GM23248 (cell line): ENCODE measurements at regions not wholly inside any gene's neighbourhood (a gene's known extent, or its start where the extent isn't known, plus 50 kb on each side); places are given as distances from the start of the nearest gene placed in this dataset.

ENCODE experiments used
- DNase-seq: peaks from one replicate; pipeline ENCODE4 v3.0.0-alpha.2; 2015
- H2AFZ ChIP-seq: fragments of 200-600 bp; sonication (generic); 2 replicates; pipeline ENCODE4 v1.6.1; 2016; ENCODE audit warnings: antibody characterized with exemption
- H3F3A ChIP-seq: fragments of 200-600 bp; sonication (generic); 2 replicates; pipeline ENCODE4 v1.6.1; 2016; ENCODE audit warnings: mild to moderate bottlenecking, antibody characterized with exemption, mixed run types; ENCODE audit not compliant: insufficient read depth
- H3K27ac ChIP-seq: fragments of 200-600 bp; sonication (generic); 2 replicates; pipeline ENCODE4 v1.5.1; 2016; ENCODE audit warnings: mild to moderate bottlenecking
- H3K27me3 ChIP-seq: fragments of 200-600 bp; sonication (generic); replicated peaks from 2 replicates; pipeline ENCODE4 v1.6.1; 2016; ENCODE audit warnings: mild to moderate bottlenecking; ENCODE audit not compliant: insufficient read depth
- H3K36me3 ChIP-seq: fragments of 200-600 bp; sonication (generic); 2 replicates; pipeline ENCODE4 v1.6.1; 2016; ENCODE audit warnings: low read depth, mild to moderate bottlenecking
- H3K4me1 ChIP-seq: fragments of 200-600 bp; sonication (generic); 2 replicates; pipeline ENCODE4 v1.6.1; 2016; ENCODE audit warnings: mild to moderate bottlenecking; ENCODE audit not compliant: insufficient read depth
- H3K4me2 ChIP-seq: fragments of 200-600 bp; sonication (generic); one replicate; pipeline ENCODE4 v1.6.1; 2016; ENCODE audit warnings: mild to moderate bottlenecking; ENCODE audit not compliant: unreplicated experiment
- H3K4me3 ChIP-seq: fragments of 200-600 bp; sonication (generic); 2 replicates; pipeline ENCODE4 v1.5.1; 2016; ENCODE audit warnings: mild to moderate bottlenecking
- H3K79me2 ChIP-seq: fragments of 200-600 bp; sonication (generic); 2 replicates; pipeline ENCODE4 v1.6.1; 2016; ENCODE audit warnings: mild to moderate bottlenecking; ENCODE audit not compliant: insufficient read depth
- H3K9ac ChIP-seq: fragments of 200-600 bp; sonication (generic); 2 replicates; pipeline ENCODE4 v1.6.1; 2016; ENCODE audit warnings: mild to moderate bottlenecking
- H3K9me2 ChIP-seq: fragments of 200-600 bp; sonication (generic); 2 replicates; pipeline ENCODE4 v1.6.1; 2016; ENCODE audit warnings: mixed run types, mild to moderate bottlenecking, moderate library complexity; ENCODE audit not compliant: insufficient read depth
- H3K9me3 ChIP-seq: fragments of 200-600 bp; sonication (generic); one replicate; pipeline ENCODE4 v1.6.1; 2017; ENCODE audit warnings: low read depth
- H4K20me1 ChIP-seq: fragments of 200-600 bp; sonication (generic); 2 replicates; pipeline ENCODE4 v1.6.0; 2016; ENCODE audit not compliant: insufficient read depth
- EZH2 ChIP-seq: fragments of 200-600 bp; sonication (generic); IDR thresholded peaks from 2 replicates; pipeline ENCODE4 v1.6.1; 2018; ENCODE audit warnings: antibody characterized with exemption, mild to moderate bottlenecking; ENCODE audit not compliant: insufficient read depth, poor library complexity, severe bottlenecking
- EZH2phosphoT487 ChIP-seq: fragments of 200-600 bp; sonication (generic); IDR thresholded peaks from 2 replicates; pipeline ENCODE4 v1.6.1; 2018; ENCODE audit warnings: antibody characterized with exemption, moderate library complexity, mild to moderate bottlenecking, low read depth; ENCODE audit not compliant: insufficient read depth
- WGBS, 2 experiments: methylation state at CpG; one replicate each; pipeline ENCODE4 v1.1.6; 2015 to 2017; ENCODE audit warnings: low lambda C conversion rate in 2 of 2, low coverage in 1 of 2; ENCODE audit errors: missing lambda C conversion rate in 2 of 2; 5-methylcytosine and 5-hydroxymethylcytosine counted together
- in situ Hi-C: fragments of 300-500 bp; cut with MboI; formaldehyde crosslinking; loops from 2 replicates; pipeline ENCODE4 v1.15.0; 2020

GRCh38 chr6:145427232-145427631 lies 308.1 kb downstream of the EPM2A start:
- H3K4me3 ChIP-seq = no peak overlapping the region
- DNase-seq = no peak
- no peaks in the 10 kb centered on the region for H3K4me1 ChIP-seq
- in situ Hi-C loops = no loop called here
- H3K4me2 ChIP-seq = no peak overlapping the region
- H3K79me2 ChIP-seq = no peaks in the 10 kb centered on the region
- 21 to 39% methylated on average over 4 of the region's 4 CpGs for WGBS, 2 experiments
- H3K27me3 ChIP-seq = no peaks in the 10 kb centered on the region
- H3K9me3 ChIP-seq = no peaks in the 10 kb centered on the region
- no peak for TF ChIP-seq EZH2phosphoT487
- no peak overlapping the region for H2AFZ ChIP-seq
- H3K9ac ChIP-seq = no peak overlapping the region
- H3K36me3 ChIP-seq = no peaks in the 10 kb centered on the region
- no peaks in the 10 kb centered on the region for H3F3A ChIP-seq
- no peak overlapping the region for H3K27ac ChIP-seq
- no peaks in the 10 kb centered on the region for H3K9me2 ChIP-seq
- no peaks in the 10 kb centered on the region for H4K20me1 ChIP-seq

GRCh38 chr6:145428706-145429105 lies 306.6 kb downstream of the EPM2A start:
- 9 to 13% methylated on average over 6 of the region's 6 CpGs for WGBS, 2 experiments
- H3K36me3 ChIP-seq = no peaks in the 10 kb centered on the region
- H3K27ac ChIP-seq = no peak overlapping the region
- no peaks in the 10 kb centered on the region for H3F3A ChIP-seq
- no peaks in the 10 kb centered on the region for H3K79me2 ChIP-seq
- H3K4me1 ChIP-seq = no peaks in the 10 kb centered on the region
- H4K20me1 ChIP-seq = no peaks in the 10 kb centered on the region
- H3K9me2 ChIP-seq = no peaks in the 10 kb centered on the region
- no peaks in the 10 kb centered on the region for H3K9me3 ChIP-seq
- H3K9ac ChIP-seq = no peak overlapping the region
- TF ChIP-seq EZH2phosphoT487 (no peak), EZH2 (no peak)
- no peaks in the 10 kb centered on the region for H3K27me3 ChIP-seq
- H2AFZ ChIP-seq = no peak overlapping the region
- no peak overlapping the region for H3K4me2 ChIP-seq
- in situ Hi-C loops = no loop called here
- DNase-seq = peak; percentile 5
- no peak overlapping the region for H3K4me3 ChIP-seq

- H3K27me3 ChIP-seq = no peaks in the 10 kb centered on the region
- H3K4me3 ChIP-seq = no peak overlapping the region
- in situ Hi-C loops = no loop called here
- H3K9ac ChIP-seq = no peak overlapping the region
- H3K9me3 ChIP-seq = no peaks in the 10 kb centered on the region
- no peaks in the 10 kb centered on the region for H3K36me3 ChIP-seq
- TF ChIP-seq EZH2phosphoT487 (no peak), EZH2 (no peak)
- H3K27ac ChIP-seq = no peak overlapping the region
- H3K4me1 ChIP-seq = no peaks in the 10 kb centered on the region
- H3F3A ChIP-seq = no peaks in the 10 kb centered on the region
- DNase-seq = no peak
- no peak overlapping the region for H3K4me2 ChIP-seq
- H3K79me2 ChIP-seq = no peaks in the 10 kb centered on the region
- 51 to 69% methylated on average over 2 of the region's 2 CpGs for WGBS, 2 experiments
- H2AFZ ChIP-seq = no peak overlapping the region
- H4K20me1 ChIP-seq = no peaks in the 10 kb centered on the region
- no peaks in the 10 kb centered on the region for H3K9me2 ChIP-seq
Observed at GRCh38 chr6:145442110-145442509, 293.2 kb downstream of the EPM2A start.

GRCh38 chr6:145445674-145446073 lies 289.6 kb downstream of the EPM2A start:
- Histone ChIP-seq H3K4me2 (no peak overlapping the region), H3K79me2 (no peaks in the 10 kb centered on the region), H3K9me2 (no peaks in the 10 kb centered on the region), H3K9ac (no peak overlapping the region), H3K27me3 (no peaks in the 10 kb centered on the region), H4K20me1 (no peaks in the 10 kb centered on the region), H3K36me3 (no peaks in the 10 kb centered on the region), H2AFZ (no peak overlapping the region), H3K27ac (no peak overlapping the region), H3F3A (no peaks in the 10 kb centered on the region), H3K9me3 (no peaks in the 10 kb centered on the region), H3K4me3 (no peak overlapping the region), H3K4me1 (no peaks in the 10 kb centered on the region)
- 8 to 11% methylated on average over 1 of the region's 1 CpG for WGBS, 2 experiments
- no peak for DNase-seq
- in situ Hi-C loops = no loop called here
- TF ChIP-seq EZH2 (no peak), EZH2phosphoT487 (no peak)

GRCh38 chr6:145451029-145451428 lies 284.3 kb downstream of the EPM2A start:
- Histone ChIP-seq H3K4me3 (no peak overlapping the region), H3K4me1 (no peaks in the 10 kb centered on the region), H2AFZ (no peak overlapping the region), H3K9ac (no peak overlapping the region), H3K27me3 (no peaks in the 10 kb centered on the region), H3K27ac (no peak overlapping the region), H3K4me2 (no peak overlapping the region), H4K20me1 (no peaks in the 10 kb centered on the region), H3F3A (no peaks in the 10 kb centered on the region), H3K9me2 (no peaks in the 10 kb centered on the region), H3K79me2 (no peaks in the 10 kb centered on the region), H3K36me3 (no peaks in the 10 kb centered on the region), H3K9me3 (no peaks in the 10 kb centered on the region)
- in situ Hi-C loops = no loop called here
- DNase-seq = no peak
- TF ChIP-seq EZH2phosphoT487 (no peak), EZH2 (no peak)
- WGBS, 2 experiments = 22 to 34% methylated on average over 1 of the region's 1 CpG
